ENCODE measurements at regions not wholly inside any gene's neighbourhood (a gene's known extent, or its start where the extent isn't known, plus 50 kb on each side); places are given as distances from the start of the nearest gene placed in this dataset.

DNA sequence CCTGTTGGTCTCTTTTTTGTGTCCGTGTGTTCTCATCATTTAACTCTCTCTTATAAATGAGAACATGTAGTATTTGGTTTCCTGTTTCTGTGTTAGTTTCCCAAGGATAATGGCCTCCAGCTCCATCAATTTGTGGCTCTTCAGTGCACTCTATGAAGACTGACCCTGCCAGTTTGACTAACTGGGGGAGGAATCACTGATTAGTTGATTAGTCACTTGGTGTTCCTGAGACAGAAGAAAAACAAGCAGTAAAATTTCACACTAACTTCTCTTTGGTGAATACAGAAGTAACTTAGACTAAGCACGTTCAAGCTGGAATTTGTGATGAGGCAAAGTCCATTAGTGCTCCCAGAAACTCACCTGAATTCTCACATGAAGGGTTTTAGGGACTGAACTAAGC, 495.8 kb upstream of the RORB start:
- intact Hi-C loops (cut with DNase I; ENCODE audit: low total_unique reads): no loop called here
- H3K36me3 ChIP-seq: no peaks in the 10 kb centered on the region
- no peaks in the 10 kb centered on the region for H3K9me3 ChIP-seq
- H3K27me3 ChIP-seq: no peaks in the 10 kb centered on the region
- 40 to 61% (median 49%) methylated on average over 2 of the region's 2 CpGs for WGBS, 5 donors
- H3K4me3 ChIP-seq: no peak overlapping the region
- no peak for TF ChIP-seq POLR2AphosphoS5 (IDR thresholded peaks at IDR 0.05)
- TF ChIP-seq, protein P1, sequence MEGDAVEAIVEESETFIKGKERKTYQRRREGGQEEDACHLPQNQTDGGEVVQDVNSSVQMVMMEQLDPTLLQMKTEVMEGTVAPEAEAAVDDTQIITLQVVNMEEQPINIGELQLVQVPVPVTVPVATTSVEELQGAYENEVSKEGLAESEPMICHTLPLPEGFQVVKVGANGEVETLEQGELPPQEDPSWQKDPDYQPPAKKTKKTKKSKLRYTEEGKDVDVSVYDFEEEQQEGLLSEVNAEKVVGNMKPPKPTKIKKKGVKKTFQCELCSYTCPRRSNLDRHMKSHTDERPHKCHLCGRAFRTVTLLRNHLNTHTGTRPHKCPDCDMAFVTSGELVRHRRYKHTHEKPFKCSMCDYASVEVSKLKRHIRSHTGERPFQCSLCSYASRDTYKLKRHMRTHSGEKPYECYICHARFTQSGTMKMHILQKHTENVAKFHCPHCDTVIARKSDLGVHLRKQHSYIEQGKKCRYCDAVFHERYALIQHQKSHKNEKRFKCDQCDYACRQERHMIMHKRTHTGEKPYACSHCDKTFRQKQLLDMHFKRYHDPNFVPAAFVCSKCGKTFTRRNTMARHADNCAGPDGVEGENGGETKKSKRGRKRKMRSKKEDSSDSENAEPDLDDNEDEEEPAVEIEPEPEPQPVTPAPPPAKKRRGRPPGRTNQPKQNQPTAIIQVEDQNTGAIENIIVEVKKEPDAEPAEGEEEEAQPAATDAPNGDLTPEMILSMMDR (IDR thresholded peaks at IDR 0.05): no peak
- no peak for TF ChIP-seq EP300 (IDR thresholded peaks at IDR 0.05)
- no peak for TF ChIP-seq POLR2A (IDR thresholded peaks at IDR 0.05)
- no peak for DNase-seq
- no peak overlapping the region for H3K27ac ChIP-seq
- H3K4me1 ChIP-seq: no peaks in the 10 kb centered on the region

DNA sequence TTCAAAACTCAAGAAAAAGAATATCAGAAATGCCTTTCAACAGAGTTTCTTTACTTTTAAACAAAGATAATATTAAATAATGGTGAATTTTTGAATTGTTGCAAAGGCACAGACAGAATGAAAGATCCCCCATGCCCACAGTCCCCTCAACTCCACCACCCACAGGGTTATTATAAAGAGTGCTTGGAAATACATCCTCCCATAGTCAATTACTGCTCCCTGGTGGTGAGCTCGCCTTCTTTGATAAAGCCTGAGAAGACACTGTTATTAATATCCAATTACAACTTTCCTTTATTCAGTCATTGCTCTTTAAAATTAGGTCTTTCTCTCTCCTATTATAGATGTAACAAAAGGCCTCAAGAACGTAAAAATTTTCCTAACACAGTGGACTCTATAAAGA, 490.2 kb upstream of the RORB start:
- H3K36me3 ChIP-seq: no peaks in the 10 kb centered on the region
- H3K27me3 ChIP-seq: no peaks in the 10 kb centered on the region
- TF ChIP-seq, protein P1 (IDR thresholded peaks at IDR 0.05): no peak
- no peak for TF ChIP-seq EP300 (IDR thresholded peaks at IDR 0.05)
- no peak for DNase-seq
- intact Hi-C loops (cut with DNase I; ENCODE audit: low total_unique reads): no loop called here
- H3K9me3 ChIP-seq: no peaks in the 10 kb centered on the region
- H3K4me1 ChIP-seq: no peaks in the 10 kb centered on the region
- no peak overlapping the region for H3K27ac ChIP-seq
- H3K4me3 ChIP-seq: no peak overlapping the region
- WGBS, 5 donors: 67 to 86% (median 70%) methylated on average over 2 of the region's 2 CpGs

- intact Hi-C loops (cut with DNase I; ENCODE audit: low total_unique reads): no loop called here
- Histone ChIP-seq H3K27ac (no peak overlapping the region), H3K9me3 (no peaks in the 10 kb centered on the region), H3K27me3 (no peaks in the 10 kb centered on the region), H3K4me1 (no peaks in the 10 kb centered on the region), H3K4me3 (no peak overlapping the region), H3K36me3 (no peaks in the 10 kb centered on the region)
- no peak for DNase-seq
- TF ChIP-seq, protein P1 (IDR thresholded peaks at IDR 0.05): no peak
- TF ChIP-seq POLR2AphosphoS5 (IDR thresholded peaks at IDR 0.05) (no peak), POLR2A (IDR thresholded peaks at IDR 0.05) (no peak), EP300 (IDR thresholded peaks at IDR 0.05) (no peak)
- WGBS, 5 donors: 76 to 87% (median 85%) methylated on average over 3 of the region's 3 CpGs
These were observed 489.3 kb upstream of the RORB start for GRCh38 chr9:74007833-74008232.

DNA sequence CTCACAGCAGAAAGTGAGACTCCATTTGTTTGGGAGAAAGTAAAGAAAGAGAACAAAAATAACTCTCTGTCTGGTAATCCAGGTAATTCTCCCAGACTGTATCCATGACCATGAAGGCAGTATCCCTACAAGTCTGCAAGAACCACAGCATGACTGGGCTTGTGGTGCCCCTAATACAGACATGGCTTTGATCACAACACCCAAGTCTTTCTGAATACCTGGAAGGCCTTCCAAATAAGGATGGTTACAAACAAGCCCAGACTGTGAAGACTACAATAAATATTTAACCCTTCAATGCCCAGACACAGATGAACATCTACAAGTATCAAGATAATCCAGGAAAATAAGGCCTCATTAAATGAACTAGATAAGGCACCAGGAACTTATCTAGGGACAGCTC, 481.1 kb upstream of the RORB start:
- TF ChIP-seq POLR2AphosphoS5 (IDR thresholded peaks at IDR 0.05): no peak
- Histone ChIP-seq H3K27ac (no peak overlapping the region), H3K9me3 (no peaks in the 10 kb centered on the region), H3K36me3 (no peaks in the 10 kb centered on the region), H3K4me3 (no peak overlapping the region), H3K27me3 (no peaks in the 10 kb centered on the region), H3K4me1 (no peaks in the 10 kb centered on the region)
- no peak for DNase-seq
- intact Hi-C loops (cut with DNase I; ENCODE audit: low total_unique reads): no loop called here

GRCh38 chr9:74025402-74025925, 471.7 kb upstream of the RORB start:
- Histone ChIP-seq H3K4me3 (no peak overlapping the region), H3K36me3 (no peaks in the 10 kb centered on the region), H3K27me3 (no peaks in the 10 kb centered on the region), H3K27ac (no peak overlapping the region), H3K9me3 (no peaks in the 10 kb centered on the region), H3K4me1 (no peaks in the 10 kb centered on the region)
- WGBS, 5 donors: 38 to 54% (median 44%) methylated on average over 4 of the region's 4 CpGs
- DNase-seq: no peak
- TF ChIP-seq EP300 (IDR thresholded peaks at IDR 0.05): no peak
- TF ChIP-seq, protein P1 (IDR thresholded peaks at IDR 0.05): no peak
- no peak for TF ChIP-seq POLR2A (IDR thresholded peaks at IDR 0.05)
- no peak for TF ChIP-seq POLR2AphosphoS5 (IDR thresholded peaks at IDR 0.05)
- intact Hi-C loops (cut with DNase I; ENCODE audit: low total_unique reads): no loop called here

All from stomach (tissue), 8 donors.